HepG2 (cell line): ENCODE measurements at regions not wholly inside any gene's neighbourhood (a gene's known extent, or its start where the extent isn't known, plus 50 kb on each side); places are given as distances from the start of the nearest gene placed in this dataset.

Source experiments
- ATF6 ChIP-seq: sonication (generic); formaldehyde crosslinking; conservative IDR thresholded peaks from 2 replicates; pipeline ENCODE4 v1.4.0; 2020; ENCODE audit warnings: missing genetic modification reagents
- CEBPG ChIP-seq: IDR thresholded peaks from 2 replicates; pipeline ENCODE4 v1.6.1; 2016
- CSRNP1 ChIP-seq: sonication (generic); formaldehyde crosslinking; IDR thresholded peaks from 2 replicates; pipeline ENCODE4 v1.8.1; 2023; ENCODE audit warnings: mild to moderate bottlenecking, missing genetic modification reagents
- ELF3 ChIP-seq: IDR thresholded peaks from 2 replicates; pipeline ENCODE4 v1.6.1; 2016; ENCODE audit warnings: missing genetic modification reagents, missing compliant biosample characterization
- KLF16 ChIP-seq, 2 experiments: sonication (generic) in 1 of 2; formaldehyde crosslinking in 1 of 2; IDR thresholded peaks; 2 replicates each; pipeline versions ENCODE4 v1.6.1 to v1.8.0; 2016 to 2023; ENCODE audit warnings: missing genetic modification reagents in 2 of 2, missing compliant biosample characterization in 1 of 2
- KMT2B ChIP-seq: IDR thresholded peaks from 2 replicates; pipeline ENCODE4 v1.6.1; 2016; ENCODE audit warnings: missing genetic modification reagents, missing compliant biosample characterization
- NR2F6 ChIP-seq, 2 experiments: IDR thresholded peaks; 2 replicates each; pipeline ENCODE4 v1.6.1; 2016; ENCODE audit warnings: antibody characterized with exemption in 1 of 2, mild to moderate bottlenecking in 1 of 2
- POLR2G ChIP-seq: fragments of 200-400 bp; formaldehyde crosslinking; IDR thresholded peaks from 2 replicates; pipeline ENCODE4 v1.6.1; 2018; ENCODE audit warnings: mild to moderate bottlenecking, low read depth, low read length, moderate library complexity
- YEATS4 ChIP-seq: sonication (generic); formaldehyde crosslinking; IDR thresholded peaks from 2 replicates; pipeline ENCODE4 v1.4.0; 2020; ENCODE audit warnings: missing genetic modification reagents, borderline replicate concordance
- ZBTB40 ChIP-seq, 2 experiments: fragments of 450-650 bp in 1 of 2; sonication (generic) in 1 of 2; formaldehyde crosslinking in 1 of 2; IDR thresholded peaks; 2 replicates each; pipeline versions ENCODE4 v1.6.1 to v1.8.0; 2016 to 2022; ENCODE audit warnings: antibody characterized with exemption in 1 of 2, mild to moderate bottlenecking in 1 of 2, missing genetic modification reagents in 1 of 2
- ZKSCAN8 ChIP-seq: IDR thresholded peaks from 2 replicates; pipeline ENCODE4 v1.6.1; 2016; ENCODE audit warnings: borderline replicate concordance, missing genetic modification reagents, missing compliant biosample characterization
- ZNF572 ChIP-seq: sonication (generic); formaldehyde crosslinking; IDR thresholded peaks from 2 replicates; pipeline ENCODE4 v1.5.1; 2020; ENCODE audit warnings: mild to moderate bottlenecking, missing genetic modification reagents
- ZNF800 ChIP-seq: sonication (generic); formaldehyde crosslinking; IDR thresholded peaks from 2 replicates; pipeline ENCODE4 v1.4.0; 2020; ENCODE audit warnings: missing genetic modification reagents

GRCh38 chr10:59073456-59074053 is 102.9 kb upstream of the PHYHIPL start (continued):
- TF ChIP-seq ZKSCAN8 (peak; percentile 89; the same call in 1 of the 2 replicates), POLR2G (peak; percentile 53), ZNF800 (CRISPR knock-in tag) (peak; percentile 68; the same call in 1 of the 2 replicates), CEBPG (peak; percentile 94), ZNF572 (CRISPR knock-in tag) (no peak), ELF3 (CRISPR knock-in tag) (peak; percentile 90; the same call in 1 of the 2 replicates), ZBTB40 (IDR thresholded peaks at IDR 0.05) (no peak), ZBTB40 (CRISPR knock-in tag; IDR thresholded peaks at IDR 0.05) (peak; percentile 40; the same call in 1 of the 2 replicates), KLF16 (CRISPR knock-in tag; IDR thresholded peaks at IDR 0.05) (peak in 1 of 2 experiments; percentile 87; a peak in 1 of 4 replicates), ATF6 (CRISPR knock-in tag) (peak; percentile 80; the same call in 1 of the 2 replicates), NR2F6 (IDR thresholded peaks at IDR 0.05) (peak; percentile 96), NR2F6 (CRISPR knock-in tag; IDR thresholded peaks at IDR 0.05) (no peak; the same call in 1 of the 2 replicates), YEATS4 (CRISPR knock-in tag) (peak; percentile 88), CSRNP1 (CRISPR knock-in tag) (peak; percentile 59; the same call in 1 of the 2 replicates), KMT2B (CRISPR knock-in tag) (peak; percentile 23; the same call in 1 of the 2 replicates)
